ENCODE measurements at regions not wholly inside any gene's neighbourhood (a gene's known extent, or its start where the extent isn't known, plus 50 kb on each side); places are given as distances from the start of the nearest gene placed in this dataset.

DNA sequence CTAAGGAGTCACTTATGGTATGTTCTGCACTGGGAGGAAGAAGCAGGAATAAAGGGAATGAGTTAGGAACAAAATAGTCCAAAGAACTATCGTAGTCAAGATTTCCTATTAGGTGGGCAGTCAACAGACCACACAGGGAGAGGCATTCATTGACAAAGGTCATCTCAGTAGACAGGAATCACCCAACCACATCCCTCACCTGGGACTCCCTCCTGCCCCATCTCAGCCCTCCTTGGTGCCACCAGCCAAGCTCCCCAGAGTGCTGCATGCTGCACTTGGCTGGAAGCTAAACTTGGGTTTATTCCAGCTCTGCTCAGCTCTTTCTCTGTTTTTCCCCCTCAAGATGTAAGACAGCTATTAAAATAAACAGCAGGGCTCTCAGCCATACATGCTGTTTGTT, 72.3 kb upstream of the CTNNB1 start:
- H3K27me3 ChIP-seq: no peaks in the 10 kb centered on the region
- intact Hi-C loops (cut with DNase I): no loop called here
- no peak overlapping the region for H3K4me3 ChIP-seq
- no peaks in the 10 kb centered on the region for H3K4me1 ChIP-seq
- no peak overlapping the region for H3K27ac ChIP-seq
- H3K36me3 ChIP-seq: no peaks in the 10 kb centered on the region
- peaks cover 0 to 42% of the 10 kb centered on the region in 2 donors for H3K9me3 ChIP-seq
- no peak for DNase-seq
- TF ChIP-seq CTCF (IDR thresholded peaks at IDR 0.05): no peak
- ATAC-seq: no peak

DNA sequence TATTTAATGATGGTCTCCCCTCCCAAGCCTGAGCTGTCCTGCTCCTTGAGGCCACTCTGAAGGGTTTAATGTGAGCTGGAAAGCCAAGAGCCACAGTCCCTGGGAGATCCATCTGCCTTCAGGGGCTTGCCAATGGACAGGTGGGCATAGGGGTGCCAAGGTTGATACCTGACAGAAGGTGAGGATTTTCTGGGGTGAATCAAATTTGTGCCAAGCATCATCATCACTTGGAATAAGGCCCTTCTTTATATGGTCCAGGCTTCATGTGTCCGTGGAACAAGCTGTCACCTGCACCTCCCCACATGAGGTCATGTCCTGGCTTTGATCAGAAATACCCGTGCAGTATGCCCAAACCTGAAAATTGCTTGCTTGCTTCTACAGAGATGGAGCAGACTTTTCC, 71.9 kb upstream of the CTNNB1 start:
- Histone ChIP-seq H3K36me3 (no peaks in the 10 kb centered on the region), H3K4me3 (no peak overlapping the region), H3K9me3 (peaks cover 0 to 42% of the 10 kb centered on the region in 2 donors), H3K27ac (no peak overlapping the region), H3K4me1 (no peaks in the 10 kb centered on the region), H3K27me3 (no peaks in the 10 kb centered on the region)
- no peak for TF ChIP-seq CTCF (IDR thresholded peaks at IDR 0.05)
- no peak for DNase-seq
- ATAC-seq: no peak
- intact Hi-C loops (cut with DNase I): no loop called here

GRCh38 chr3:41129731-41130130, 69.6 kb upstream of the CTNNB1 start:
- no peak for ATAC-seq
- DNase-seq: no peak
- H3K4me3 ChIP-seq: no peak overlapping the region
- intact Hi-C loops (cut with DNase I): no loop called here
- H3K9me3 ChIP-seq: peaks cover 0 to 41% of the 10 kb centered on the region in 2 donors
- no peaks in the 10 kb centered on the region for H3K36me3 ChIP-seq
- H3K4me1 ChIP-seq: no peaks in the 10 kb centered on the region
- TF ChIP-seq CTCF (IDR thresholded peaks at IDR 0.05): no peak
- H3K27ac ChIP-seq: no peak overlapping the region
- no peaks in the 10 kb centered on the region for H3K27me3 ChIP-seq

- intact Hi-C loops (cut with DNase I): no loop called here
- Histone ChIP-seq H3K4me1 (no peaks in the 10 kb centered on the region), H3K27ac (no peak overlapping the region), H3K27me3 (no peaks in the 10 kb centered on the region), H3K9me3 (peaks cover 0 to 30% of the 10 kb centered on the region in 2 donors), H3K4me3 (no peak overlapping the region), H3K36me3 (no peaks in the 10 kb centered on the region)
- ATAC-seq (no peak), DNase-seq (no peak)
- no peak for TF ChIP-seq CTCF (IDR thresholded peaks at IDR 0.05)
Measured at GRCh38 chr3:41131224-41131623, 68.1 kb upstream of the CTNNB1 start.

DNA sequence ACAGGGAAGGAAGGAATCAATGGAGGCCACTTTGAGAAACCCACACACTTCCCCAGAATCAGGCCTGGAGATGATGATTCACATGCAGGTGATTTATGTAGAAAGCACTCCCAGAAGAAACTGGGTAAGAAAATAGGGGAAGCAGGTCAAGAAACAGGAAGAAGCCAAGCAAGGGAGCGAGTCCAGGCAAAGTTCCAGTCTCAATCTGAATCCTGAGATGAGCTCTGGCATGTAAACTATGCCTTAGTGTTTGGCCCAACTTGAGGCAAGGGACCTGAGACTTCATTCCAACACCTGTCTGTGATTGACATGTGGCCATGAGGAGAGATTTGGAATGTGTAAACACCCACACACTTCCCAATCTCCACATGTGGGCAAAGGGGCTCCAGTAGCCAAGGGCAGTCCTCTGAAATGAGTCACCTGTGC, 61.6 kb upstream of the CTNNB1 start:
- no peak overlapping the region for H3K4me3 ChIP-seq
- DNase-seq: no peak
- peak; percentile 70 for ATAC-seq
- no peaks in the 10 kb centered on the region for H3K27me3 ChIP-seq
- TF ChIP-seq CTCF (IDR thresholded peaks at IDR 0.05): no peak
- intact Hi-C loops (cut with DNase I): no loop called here
- no peaks in the 10 kb centered on the region for H3K36me3 ChIP-seq
- peaks cover 0 to 4% of the 10 kb centered on the region in 2 donors for H3K4me1 ChIP-seq
- no peaks in the 10 kb centered on the region for H3K9me3 ChIP-seq
- H3K27ac ChIP-seq: no peak overlapping the region

Data from left lung (tissue), 4 donors.